ES-I3 (cell line): ENCODE measurements at regions not wholly inside any gene's neighbourhood (a gene's known extent, or its start where the extent isn't known, plus 50 kb on each side); places are given as distances from the start of the nearest gene placed in this dataset.

ENCODE experiments used
- H3K36me3 ChIP-seq: 2 replicates; pipeline ENCODE4 v1.6.1; 2013; ENCODE audit warnings: mild to moderate bottlenecking, low read length, control low read depth, moderate library complexity; ENCODE audit not compliant: insufficient read depth
- H3K4me1 ChIP-seq: 2 replicates; pipeline ENCODE4 v1.6.1; 2013; ENCODE audit warnings: mild to moderate bottlenecking, control low read depth, low read length; ENCODE audit not compliant: insufficient read depth
- H3K9ac ChIP-seq: 2 replicates; pipeline ENCODE4 v1.6.1; 2013; ENCODE audit warnings: low read depth, mild to moderate bottlenecking, low read length, moderate library complexity
- H3K9me3 ChIP-seq: 2 replicates; pipeline ENCODE4 v1.6.1; 2013; ENCODE audit warnings: mild to moderate bottlenecking, low read length, moderate library complexity; ENCODE audit not compliant: control insufficient read depth, insufficient read depth

DNA sequence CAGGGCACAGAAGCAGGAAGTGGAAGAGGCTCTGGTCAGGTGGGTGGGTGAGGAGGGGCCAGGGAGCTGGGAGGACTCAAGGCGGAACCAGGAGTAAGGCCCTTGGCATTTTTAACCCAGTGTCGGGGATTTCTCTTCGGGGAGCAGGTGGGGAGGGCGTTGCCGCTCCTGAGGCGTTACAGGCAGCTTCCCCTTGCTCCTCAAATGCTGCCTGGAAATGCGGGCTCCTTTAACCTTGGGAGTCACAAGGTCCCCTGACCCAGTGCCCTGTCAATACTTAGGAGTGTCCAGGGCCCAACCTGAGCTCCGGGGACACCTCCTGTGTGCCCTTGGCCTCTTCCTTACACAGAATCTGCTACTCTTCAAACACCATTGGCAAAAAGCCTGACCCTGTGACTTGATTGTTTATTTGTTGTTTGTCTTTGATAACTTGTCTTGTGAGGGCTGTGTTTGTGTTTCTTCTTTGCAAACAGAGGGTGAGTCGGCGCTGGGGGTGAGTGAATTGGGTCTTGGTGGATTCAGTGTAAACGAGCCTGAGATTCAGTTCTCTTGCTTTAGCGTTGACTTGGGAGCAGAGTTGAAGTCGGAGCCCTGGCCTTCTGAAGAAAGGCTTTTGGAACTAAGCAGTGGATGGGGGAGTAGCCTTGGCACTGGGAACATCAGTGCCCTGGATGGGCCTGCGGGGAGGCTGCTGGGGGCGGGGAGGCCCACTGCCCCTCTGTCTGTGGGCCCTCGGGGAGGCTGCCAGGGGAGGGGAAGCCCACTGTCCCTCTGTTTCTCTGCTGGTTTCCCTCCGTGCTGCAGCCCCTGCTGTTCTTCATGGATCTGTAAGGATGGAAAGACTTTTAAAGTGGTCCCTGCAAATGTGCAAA is 300.7 kb upstream of the IRX4 start:
- no peak overlapping the region for H3K9ac ChIP-seq

DNA sequence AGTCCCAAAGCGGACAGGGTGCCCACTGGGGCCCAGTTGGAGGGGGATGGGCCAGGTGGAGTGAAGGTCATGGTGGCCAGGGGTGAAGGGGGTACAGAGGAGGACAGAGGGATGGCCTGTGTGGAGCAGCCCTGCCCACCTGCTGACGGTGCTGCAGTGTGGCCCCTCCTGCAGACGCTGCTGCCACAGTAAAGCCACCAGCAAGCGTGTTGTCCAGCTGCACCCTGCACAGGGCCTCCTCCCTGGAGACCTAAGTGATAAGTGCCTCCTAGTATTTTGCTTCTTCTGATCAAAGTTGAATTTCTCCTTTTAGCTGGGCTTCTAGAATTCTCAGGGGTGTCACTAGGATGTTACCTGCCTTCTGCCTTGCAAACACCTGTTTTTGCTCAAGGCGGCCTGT is 299.3 kb upstream of the IRX4 start:
- no peaks in the 10 kb centered on the region for H3K9me3 ChIP-seq
- no peaks in the 10 kb centered on the region for H3K4me1 ChIP-seq
- H3K9ac ChIP-seq = no peak overlapping the region
- no peaks in the 10 kb centered on the region for H3K36me3 ChIP-seq

More for the DNA sequence above, 300.7 kb upstream of the IRX4 start:
- no peaks in the 10 kb centered on the region for H3K36me3 ChIP-seq
- no peaks in the 10 kb centered on the region for H3K4me1 ChIP-seq
- no peaks in the 10 kb centered on the region for H3K9me3 ChIP-seq

DNA sequence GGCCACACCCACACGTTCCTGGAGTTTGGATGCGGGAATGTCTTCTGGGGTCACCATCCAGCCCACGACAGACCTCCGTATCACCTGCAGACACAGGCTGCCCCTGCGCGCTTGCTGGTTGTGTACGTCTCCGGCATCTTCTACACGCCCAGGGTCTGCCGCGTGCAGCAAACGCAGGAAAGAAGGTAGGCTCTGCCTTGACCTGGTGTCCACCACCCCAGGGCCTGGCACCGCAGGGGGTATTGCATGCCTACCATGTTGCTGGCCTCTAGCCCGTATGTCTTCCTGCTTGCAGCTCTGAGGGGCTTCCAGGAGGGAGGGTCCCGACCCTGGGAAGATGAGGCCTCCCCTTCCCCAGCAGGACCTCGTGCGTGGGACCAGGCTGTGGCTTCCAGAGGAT is 298.8 kb upstream of the IRX4 start:
- Histone ChIP-seq H3K9me3 (no peaks in the 10 kb centered on the region), H3K9ac (no peak overlapping the region), H3K36me3 (no peaks in the 10 kb centered on the region), H3K4me1 (no peaks in the 10 kb centered on the region)

DNA sequence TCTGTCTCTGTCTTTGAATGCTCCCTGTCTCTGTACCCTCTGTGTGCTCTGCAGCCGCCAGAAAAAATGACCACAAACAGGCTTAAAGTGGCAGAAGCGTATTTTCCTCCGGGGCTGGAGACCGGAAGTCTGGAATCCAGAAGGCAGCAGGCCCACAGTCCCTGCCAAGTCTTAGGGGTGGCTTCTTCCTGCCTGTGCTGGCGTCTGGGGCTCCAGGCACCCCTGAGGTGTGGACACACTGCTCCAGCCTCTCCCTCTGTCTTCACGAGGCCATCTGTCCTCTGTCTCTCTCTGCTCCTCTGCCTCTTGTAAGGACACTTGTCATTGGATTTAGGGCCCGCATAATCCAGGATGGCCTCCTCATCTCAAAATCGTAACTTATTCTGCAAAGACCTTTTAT is 298.4 kb upstream of the IRX4 start:
- Histone ChIP-seq H3K9me3 (no peaks in the 10 kb centered on the region), H3K9ac (no peak overlapping the region), H3K36me3 (no peaks in the 10 kb centered on the region), H3K4me1 (no peaks in the 10 kb centered on the region)

DNA sequence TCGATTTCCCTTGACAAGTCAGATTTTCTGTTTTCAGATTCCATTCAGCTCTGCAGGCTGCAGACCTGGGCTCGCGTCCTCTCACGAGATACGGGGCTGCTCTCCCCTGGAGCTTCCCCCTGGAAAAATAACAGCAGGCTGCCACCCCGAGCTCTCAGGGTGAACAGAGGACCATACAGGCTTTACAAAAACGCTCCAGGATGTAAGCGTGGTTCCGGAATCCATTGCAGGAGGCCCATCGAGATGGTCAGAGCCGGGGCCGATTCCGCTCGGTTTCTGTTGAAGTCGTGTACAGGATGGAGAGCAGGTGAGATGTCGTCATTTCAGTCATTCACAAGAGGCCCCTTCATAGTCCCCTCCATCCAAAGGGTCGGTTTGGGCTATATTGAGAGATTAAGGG is 297.7 kb upstream of the IRX4 start:
- no peaks in the 10 kb centered on the region for H3K4me1 ChIP-seq
- H3K36me3 ChIP-seq = no peaks in the 10 kb centered on the region
- H3K9ac ChIP-seq = no peak overlapping the region
- no peaks in the 10 kb centered on the region for H3K9me3 ChIP-seq

DNA sequence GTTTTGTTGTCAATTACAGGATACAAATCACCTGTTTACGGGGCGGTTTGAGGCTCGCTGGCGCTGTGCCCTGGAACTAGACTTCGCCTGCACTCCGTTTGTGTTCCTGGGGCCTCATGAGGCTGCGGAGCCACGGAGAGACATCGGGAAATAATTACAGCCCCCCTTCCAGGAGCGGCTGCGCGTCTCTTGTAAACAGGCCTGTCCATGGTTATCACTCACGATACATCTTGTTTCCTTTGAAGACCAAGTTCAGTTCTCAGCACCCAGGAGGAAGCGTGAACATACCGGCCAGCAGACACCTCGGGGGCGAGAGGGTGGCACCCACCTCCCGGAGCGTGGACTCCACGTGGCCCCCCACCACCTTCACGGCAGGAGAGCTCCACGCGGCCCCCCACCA is 297.1 kb upstream of the IRX4 start:
- H3K9ac ChIP-seq = no peak overlapping the region
- H3K9me3 ChIP-seq = no peaks in the 10 kb centered on the region
- no peaks in the 10 kb centered on the region for H3K36me3 ChIP-seq
- H3K4me1 ChIP-seq = no peaks in the 10 kb centered on the region

DNA sequence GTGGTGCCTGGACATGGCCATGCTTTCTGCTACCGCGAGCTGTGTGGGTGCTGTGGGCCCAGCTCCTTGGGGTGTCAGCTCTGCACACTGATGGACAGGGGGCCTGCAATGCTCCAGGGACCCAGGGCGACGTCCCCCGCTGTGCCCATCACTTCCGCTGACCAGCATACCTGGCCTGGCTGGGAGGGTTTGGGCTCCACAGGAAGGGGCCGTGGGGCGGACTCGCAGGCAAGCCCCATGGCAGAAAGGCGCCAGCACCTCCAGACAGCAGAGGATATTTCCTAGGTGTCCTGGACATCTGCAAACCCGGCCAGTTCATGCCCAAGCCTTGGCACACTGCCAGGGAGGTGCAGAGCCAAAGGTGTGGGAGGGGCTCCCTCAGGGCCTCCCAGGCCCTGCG is 295.8 kb upstream of the IRX4 start:
- no peaks in the 10 kb centered on the region for H3K9me3 ChIP-seq
- no peak overlapping the region for H3K9ac ChIP-seq
- H3K36me3 ChIP-seq = no peaks in the 10 kb centered on the region
- no peaks in the 10 kb centered on the region for H3K4me1 ChIP-seq

DNA sequence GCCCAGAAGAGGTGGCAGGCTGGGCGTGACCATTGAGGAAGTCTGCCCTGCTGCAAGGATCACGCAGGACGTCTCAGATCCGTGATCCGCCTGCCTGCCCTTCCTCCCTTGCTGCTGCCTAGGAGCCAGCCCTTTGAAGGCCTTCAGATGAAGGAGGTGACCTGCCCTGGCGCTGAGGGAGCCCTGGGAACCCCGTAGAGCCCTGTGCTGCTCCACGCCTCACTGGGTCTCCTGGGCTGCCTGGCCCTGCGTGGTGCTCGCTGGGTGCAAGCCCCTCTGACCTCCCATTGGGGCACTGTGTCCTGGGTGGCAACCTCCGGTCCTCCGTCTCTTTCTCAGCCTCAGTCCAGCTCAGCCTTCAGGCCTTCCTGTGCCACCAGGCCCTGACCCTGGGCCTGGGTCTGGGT is 295.3 kb upstream of the IRX4 start:
- Histone ChIP-seq H3K9ac (no peak overlapping the region), H3K4me1 (no peaks in the 10 kb centered on the region), H3K9me3 (no peaks in the 10 kb centered on the region), H3K36me3 (no peaks in the 10 kb centered on the region)

DNA sequence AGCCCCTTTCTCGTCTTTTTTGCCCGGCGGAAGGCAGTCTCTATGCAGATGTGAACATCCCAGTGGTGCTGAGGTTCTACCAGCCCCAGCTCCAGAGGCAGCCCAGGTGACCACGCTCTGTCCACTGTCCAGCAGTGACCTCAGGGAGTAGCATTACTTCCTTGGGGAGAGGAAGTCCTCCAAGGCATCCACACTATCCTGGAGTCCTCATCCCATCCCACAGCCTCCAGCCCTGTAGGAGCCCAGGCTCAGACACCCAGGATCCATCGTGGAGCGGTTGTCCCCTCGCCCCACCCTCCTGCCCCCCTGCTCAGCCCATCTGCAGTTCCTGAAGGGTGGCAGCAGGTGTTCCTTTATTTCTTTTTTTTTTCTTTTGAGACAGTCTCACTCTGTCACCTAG is 294.5 kb upstream of the IRX4 start:
- Histone ChIP-seq H3K9me3 (no peaks in the 10 kb centered on the region), H3K36me3 (no peaks in the 10 kb centered on the region), H3K9ac (no peak overlapping the region)

DNA sequence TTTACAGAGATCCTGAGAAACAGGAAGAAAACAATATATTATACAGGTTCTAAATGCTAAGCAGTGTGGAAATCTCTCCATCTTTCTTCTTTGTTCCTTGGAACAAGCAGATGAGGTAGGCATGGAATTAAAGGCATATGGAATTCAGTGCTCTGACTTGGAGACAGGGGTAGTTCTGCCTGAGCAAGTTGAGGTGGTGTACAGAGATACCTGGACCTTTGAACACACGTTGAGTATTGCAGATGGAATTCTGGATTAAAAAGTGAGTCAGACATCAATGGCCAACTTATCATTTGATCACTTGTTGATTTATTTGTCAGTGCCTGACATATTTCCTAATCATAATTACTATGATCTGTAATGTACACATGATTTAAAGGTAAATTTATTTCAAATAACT is 293.9 kb upstream of the IRX4 start:
- Histone ChIP-seq H3K36me3 (no peaks in the 10 kb centered on the region), H3K9me3 (no peaks in the 10 kb centered on the region), H3K4me1 (no peaks in the 10 kb centered on the region), H3K9ac (no peak overlapping the region)

More for the DNA sequence above, 294.5 kb upstream of the IRX4 start:
- H3K4me1 ChIP-seq = no peaks in the 10 kb centered on the region

DNA sequence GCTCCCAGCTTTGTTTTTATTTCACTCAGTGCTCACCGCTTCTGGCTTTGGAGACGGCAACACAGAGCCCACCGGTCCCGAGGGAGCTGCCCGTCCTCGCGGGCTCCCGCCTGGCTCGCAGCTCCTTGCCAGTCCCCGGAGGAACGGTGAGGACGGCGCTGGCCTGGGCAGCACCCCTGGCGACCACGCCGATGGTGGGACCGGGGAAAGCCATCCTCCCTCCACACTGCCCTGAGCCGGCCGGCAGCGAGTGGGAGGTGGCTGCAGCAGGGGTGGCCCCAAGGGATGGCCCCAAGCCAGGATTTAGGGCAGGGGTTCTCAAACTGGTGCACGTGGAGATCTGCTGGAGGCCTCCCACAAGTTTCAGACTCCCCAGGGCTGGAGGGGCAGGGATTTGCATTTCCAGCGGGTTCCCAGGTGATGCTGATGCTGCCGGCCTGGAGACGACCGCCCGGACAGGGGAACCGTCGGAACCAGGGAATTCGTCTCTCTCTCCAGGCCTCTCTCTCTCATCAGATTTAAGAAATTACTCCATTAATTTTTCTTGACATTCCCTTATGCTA is 293.2 kb upstream of the IRX4 start:
- no peak overlapping the region for H3K9ac ChIP-seq
- H3K9me3 ChIP-seq = no peaks in the 10 kb centered on the region
- no peaks in the 10 kb centered on the region for H3K4me1 ChIP-seq
- no peaks in the 10 kb centered on the region for H3K36me3 ChIP-seq

DNA sequence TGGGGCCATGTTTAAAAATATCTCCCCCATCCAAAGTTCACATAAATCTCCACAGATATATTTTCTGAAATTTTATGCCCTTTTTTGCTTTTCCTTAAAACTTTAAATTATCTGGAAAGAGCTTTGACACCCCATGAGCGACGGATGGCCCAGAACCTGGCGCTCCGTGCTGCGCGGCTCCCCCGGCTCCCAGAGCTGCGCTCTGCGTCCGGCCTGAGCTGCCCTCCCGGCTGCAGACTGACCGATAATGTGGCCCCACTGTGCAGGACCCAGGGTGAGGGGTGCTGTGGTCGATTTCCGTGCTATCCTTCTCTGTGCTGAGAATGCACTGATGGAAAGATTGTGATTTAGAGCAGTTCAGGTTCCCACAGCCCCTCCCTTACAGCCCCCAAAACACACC is 292.3 kb upstream of the IRX4 start:
- no peaks in the 10 kb centered on the region for H3K4me1 ChIP-seq
- no peak overlapping the region for H3K9ac ChIP-seq
- H3K36me3 ChIP-seq = no peaks in the 10 kb centered on the region

DNA sequence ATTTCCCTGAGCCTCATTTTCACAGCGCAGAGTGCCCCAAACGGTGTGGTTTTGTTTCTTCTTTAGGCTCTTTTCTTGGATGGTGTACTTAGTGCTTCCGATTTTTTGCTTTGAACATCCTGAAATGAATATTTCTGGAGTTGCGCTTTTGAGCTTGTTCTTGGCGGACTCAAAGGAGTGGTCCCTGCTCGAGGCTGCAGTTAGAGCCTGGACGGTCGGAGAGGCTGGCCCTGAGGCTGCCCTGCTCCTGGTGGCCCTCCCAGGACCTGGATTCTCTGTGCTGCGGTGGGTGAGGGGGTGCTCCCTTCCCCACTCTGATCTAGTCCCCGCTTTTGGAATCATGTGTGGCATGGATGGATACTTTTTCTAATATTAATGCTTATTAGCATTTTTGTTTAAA is 291.8 kb upstream of the IRX4 start:
- H3K9ac ChIP-seq = no peak overlapping the region
- no peaks in the 10 kb centered on the region for H3K36me3 ChIP-seq
- no peaks in the 10 kb centered on the region for H3K4me1 ChIP-seq
- H3K9me3 ChIP-seq = no peaks in the 10 kb centered on the region

More for the DNA sequence above, 292.3 kb upstream of the IRX4 start:
- no peaks in the 10 kb centered on the region for H3K9me3 ChIP-seq

DNA sequence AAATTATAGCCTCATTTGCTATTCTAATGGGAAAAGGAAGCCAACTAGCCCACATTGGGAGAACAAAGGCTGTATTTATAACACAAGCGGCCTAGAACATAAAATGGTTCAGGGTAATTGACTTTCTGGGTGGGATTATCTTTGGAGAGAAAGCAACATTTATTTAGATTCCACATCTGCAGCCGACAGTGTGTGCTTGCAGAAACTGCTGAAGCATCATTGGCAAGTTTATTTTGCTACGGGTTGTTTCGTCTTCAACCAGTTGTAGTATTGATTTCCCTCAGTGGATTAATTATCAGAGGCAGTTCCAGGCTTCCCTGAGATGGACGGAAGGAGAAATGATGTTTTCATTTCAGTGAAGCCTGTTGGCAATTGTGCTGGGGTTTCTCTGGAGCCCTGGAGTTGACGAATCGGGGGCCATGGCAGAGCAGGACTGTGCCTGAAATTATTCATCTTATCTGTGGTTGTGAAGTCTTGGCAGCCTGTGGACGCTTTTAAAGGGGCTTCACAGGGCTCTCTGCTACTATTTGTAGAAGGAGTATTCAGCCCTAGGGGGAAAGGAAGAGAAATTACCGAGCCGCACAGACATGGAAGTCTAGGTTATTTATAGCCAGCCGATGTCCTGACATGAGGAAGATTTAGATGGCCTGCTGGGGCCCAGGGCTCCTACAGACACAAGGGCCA is 290.6 kb upstream of the IRX4 start:
- H3K4me1 ChIP-seq = no peaks in the 10 kb centered on the region
- no peaks in the 10 kb centered on the region for H3K9me3 ChIP-seq
- no peaks in the 10 kb centered on the region for H3K36me3 ChIP-seq
- no peak overlapping the region for H3K9ac ChIP-seq

DNA sequence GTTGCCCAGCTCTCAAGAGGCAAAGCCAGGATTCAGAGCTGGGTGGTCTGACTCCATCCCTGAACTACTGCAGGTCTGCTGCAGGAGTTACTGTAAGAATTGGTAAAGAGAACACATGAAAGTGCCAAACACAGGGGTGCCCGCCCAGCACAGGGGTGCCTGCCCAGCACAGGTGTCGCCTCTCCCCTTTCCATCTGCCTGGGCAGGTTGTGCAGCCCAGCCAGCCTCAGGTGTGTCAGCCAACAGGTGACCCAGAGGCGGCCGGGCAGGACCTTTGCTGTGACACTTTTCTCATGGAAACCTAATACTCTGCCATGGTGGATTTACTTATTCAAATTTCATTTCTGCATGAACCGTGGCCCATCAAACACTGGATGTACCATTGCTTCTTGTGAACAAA is 289.7 kb upstream of the IRX4 start:
- H3K36me3 ChIP-seq = no peaks in the 10 kb centered on the region
- no peaks in the 10 kb centered on the region for H3K9me3 ChIP-seq
- H3K9ac ChIP-seq = no peak overlapping the region
- no peaks in the 10 kb centered on the region for H3K4me1 ChIP-seq
